Hepatocyte (in vitro differentiated cells): ENCODE measurements at regions not wholly inside any gene's neighbourhood (a gene's known extent, or its start where the extent isn't known, plus 50 kb on each side); places are given as distances from the start of the nearest gene placed in this dataset.

Source experiments
- EZH2 ChIP-seq: fragments of 200-600 bp; sonication (generic); IDR thresholded peaks from 2 replicates; pipeline ENCODE4 v1.6.1; 2016; ENCODE audit warnings: antibody characterized with exemption, mild to moderate bottlenecking, borderline replicate concordance
- EZH2phosphoT487 ChIP-seq: fragments of 200-600 bp; sonication (generic); IDR thresholded peaks from one replicate; pipeline ENCODE4 v1.6.1; 2018; ENCODE audit warnings: antibody characterized with exemption, mild to moderate bottlenecking, low read depth, moderate library complexity; ENCODE audit not compliant: unreplicated experiment, severe bottlenecking
- TF ChIP-seq, protein P1 (sequence below): fragments of 200-600 bp; sonication (generic); IDR thresholded peaks from 2 replicates; pipeline ENCODE4 v1.5.1; 2016; ENCODE audit warnings: antibody characterized with exemption, mild to moderate bottlenecking; ENCODE audit not compliant: poor library complexity

DNA sequence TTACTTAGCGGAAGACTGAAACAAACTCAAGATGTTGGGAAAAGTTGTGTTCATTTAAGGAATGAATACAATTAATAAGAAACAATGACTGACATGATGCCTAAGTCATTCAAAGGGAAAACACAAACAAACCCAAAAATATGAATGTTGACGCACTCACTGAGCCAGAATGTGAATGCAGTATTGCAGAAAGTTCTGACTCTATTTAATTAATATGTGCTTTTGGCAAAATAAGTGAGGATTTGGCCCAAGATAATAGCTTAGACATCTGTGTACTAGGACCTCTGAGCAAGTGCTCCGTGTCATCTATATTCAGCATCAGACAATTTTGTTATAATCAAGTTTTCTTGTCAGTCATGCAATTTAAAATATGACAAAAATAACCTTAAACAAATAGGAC lies 1138.8 kb upstream of the NXPH2 start:
- TF ChIP-seq, protein P1, sequence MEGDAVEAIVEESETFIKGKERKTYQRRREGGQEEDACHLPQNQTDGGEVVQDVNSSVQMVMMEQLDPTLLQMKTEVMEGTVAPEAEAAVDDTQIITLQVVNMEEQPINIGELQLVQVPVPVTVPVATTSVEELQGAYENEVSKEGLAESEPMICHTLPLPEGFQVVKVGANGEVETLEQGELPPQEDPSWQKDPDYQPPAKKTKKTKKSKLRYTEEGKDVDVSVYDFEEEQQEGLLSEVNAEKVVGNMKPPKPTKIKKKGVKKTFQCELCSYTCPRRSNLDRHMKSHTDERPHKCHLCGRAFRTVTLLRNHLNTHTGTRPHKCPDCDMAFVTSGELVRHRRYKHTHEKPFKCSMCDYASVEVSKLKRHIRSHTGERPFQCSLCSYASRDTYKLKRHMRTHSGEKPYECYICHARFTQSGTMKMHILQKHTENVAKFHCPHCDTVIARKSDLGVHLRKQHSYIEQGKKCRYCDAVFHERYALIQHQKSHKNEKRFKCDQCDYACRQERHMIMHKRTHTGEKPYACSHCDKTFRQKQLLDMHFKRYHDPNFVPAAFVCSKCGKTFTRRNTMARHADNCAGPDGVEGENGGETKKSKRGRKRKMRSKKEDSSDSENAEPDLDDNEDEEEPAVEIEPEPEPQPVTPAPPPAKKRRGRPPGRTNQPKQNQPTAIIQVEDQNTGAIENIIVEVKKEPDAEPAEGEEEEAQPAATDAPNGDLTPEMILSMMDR = no peak
- TF ChIP-seq EZH2 = no peak
- no peak for TF ChIP-seq EZH2phosphoT487
